Sigmoid colon (tissue), 6 donors: ENCODE measurements at regions not wholly inside any gene's neighbourhood (a gene's known extent, or its start where the extent isn't known, plus 50 kb on each side); places are given as distances from the start of the nearest gene placed in this dataset.

Experiments
- DNase-seq: peaks from one replicate; pipeline ENCODE4 v3.0.0-alpha.2; 2019
- H3K27ac ChIP-seq, 4 donors: fragments of 200-600 bp; sonication (generic); one replicate each; pipeline ENCODE4 v1.5.1; 2016 to 2019; ENCODE audit warnings: mild to moderate bottlenecking in 1 of 4
- H3K27me3 ChIP-seq, 3 donors: fragments of 200-600 bp; sonication (generic); one replicate each; pipeline ENCODE4 v1.5.1; 2019; ENCODE audit warnings: mild to moderate bottlenecking in 1 of 3
- H3K36me3 ChIP-seq, 4 donors: fragments of 200-600 bp; sonication (generic); one replicate each; pipeline ENCODE4 v1.5.1; 2016 to 2019
- H3K4me1 ChIP-seq, 4 donors: fragments of 200-600 bp; sonication (generic); one replicate each; pipeline ENCODE4 v1.5.1; 2017 to 2019
- H3K4me3 ChIP-seq, 4 donors: fragments of 200-600 bp; sonication (generic); one replicate each; pipeline ENCODE4 v1.5.1; 2017 to 2019; ENCODE audit warnings: mild to moderate bottlenecking in 2 of 4, moderate library complexity in 1 of 4
- H3K9me3 ChIP-seq, 4 donors: fragments of 200-600 bp in 3 of 4; sonication (generic) in 3 of 4; one replicate each; pipeline versions ENCODE4 v1.5.1 to v1.6.1; 2013 to 2019
- CTCF ChIP-seq, 4 experiments: fragments of 450-650 bp in 3 of 4; fragments of 200-600 bp in 1 of 4; IDR thresholded peaks; one replicate each; pipeline ENCODE4 v1.5.1; 2016 to 2019; ENCODE audit warnings: antibody characterized with exemption in 4 of 4, mild to moderate bottlenecking in 3 of 4, moderate library complexity in 2 of 4
- EP300 ChIP-seq, 4 donors: sonication (generic); formaldehyde crosslinking; IDR thresholded peaks; one replicate each; pipeline ENCODE4 v1.6.1; 2017; ENCODE audit warnings: antibody characterized with exemption in 4 of 4
- POLR2A ChIP-seq, 2 donors: fragments of 450-650 bp; IDR thresholded peaks; one replicate each; pipeline ENCODE4 v1.6.1; 2016; ENCODE audit warnings: antibody characterized with exemption in 2 of 2, mild to moderate bottlenecking in 2 of 2, moderate library complexity in 2 of 2
- POLR2AphosphoS5 ChIP-seq, 4 donors: sonication (generic); formaldehyde crosslinking; IDR thresholded peaks; one replicate each; pipeline ENCODE4 v1.6.1; 2017; ENCODE audit warnings: antibody characterized with exemption in 4 of 4
- WGBS, 2 donors: extraction: QIAGEN DNeasy Blood & Tissue Kit; methylation state at CpG; one replicate each; pipeline ENCODE4 v1.1.7; 2013; 5-methylcytosine and 5-hydroxymethylcytosine counted together
- intact Hi-C: fragments of 100-400 bp; cut with DNase I; formaldehyde crosslinking; loops from one replicate; pipeline ENCODE4 v1.15.1; 2023
- donor health status: healthy with polysubstance abuse.
- donor health status: healthy.

GRCh38 chr5:138640138-138640537 is 64.9 kb upstream of the HSPA9 start:
- TF ChIP-seq POLR2A (IDR thresholded peaks at IDR 0.05): no peak
- TF ChIP-seq POLR2AphosphoS5 (IDR thresholded peaks at IDR 0.05): no peak
- no peak for DNase-seq
- WGBS, 2 donors: 92% methylated on average over 5 of the region's 5 CpGs
- Histone ChIP-seq H3K4me3 (no peak overlapping the region), H3K4me1 (peaks cover 0 to 8% (median 8%) of the 10 kb centered on the region in 4 donors), H3K9me3 (no peaks in the 10 kb centered on the region), H3K36me3 (no peaks in the 10 kb centered on the region), H3K27ac (no peak overlapping the region), H3K27me3 (no peaks in the 10 kb centered on the region)
- intact Hi-C loops: loop anchor here (5.0 kb wide), 1 partner anchor 622 kb away; no protein-coding TSS in a partner anchor

- Histone ChIP-seq H3K4me3 (no peak overlapping the region), H3K27ac (no peak overlapping the region), H3K27me3 (no peaks in the 10 kb centered on the region), H3K4me1 (peaks cover 0 to 16% (median 15%) of the 10 kb centered on the region in 4 donors), H3K36me3 (no peaks in the 10 kb centered on the region), H3K9me3 (no peaks in the 10 kb centered on the region)
- TF ChIP-seq POLR2A (IDR thresholded peaks at IDR 0.05) (no peak), POLR2AphosphoS5 (IDR thresholded peaks at IDR 0.05) (no peak), CTCF (IDR thresholded peaks at IDR 0.05) (no peak), EP300 (IDR thresholded peaks at IDR 0.05) (no peak)
- intact Hi-C loops: loop anchor here (10.0 kb wide), 1 partner anchor 115 kb away; the partner anchor contains the start of gene CTNNA1
- DNase-seq: no peak
- WGBS, 2 donors: 86 to 87% methylated on average over 3 of the region's 3 CpGs
These were observed 64.1 kb upstream of the HSPA9 start for GRCh38 chr5:138639326-138639725.

- Histone ChIP-seq H3K9me3 (no peaks in the 10 kb centered on the region), H3K4me3 (no peak overlapping the region), H3K27me3 (no peaks in the 10 kb centered on the region), H3K27ac (no peak overlapping the region), H3K36me3 (no peaks in the 10 kb centered on the region), H3K4me1 (peaks cover 0 to 26% (median 19%) of the 10 kb centered on the region in 4 donors)
- 94 to 95% methylated on average over 4 of the region's 4 CpGs for WGBS, 2 donors
- peak; percentile 12 for DNase-seq
- TF ChIP-seq EP300 (IDR thresholded peaks at IDR 0.05): no peak
- no peak for TF ChIP-seq POLR2AphosphoS5 (IDR thresholded peaks at IDR 0.05)
- no peak for TF ChIP-seq CTCF (IDR thresholded peaks at IDR 0.05)
- TF ChIP-seq POLR2A (IDR thresholded peaks at IDR 0.05): no peak
- intact Hi-C loops: loop anchor here (10.0 kb wide), 1 partner anchor 118 kb away; the partner anchor contains the start of gene CTNNA1
These were observed 62.1 kb upstream of the HSPA9 start for GRCh38 chr5:138637256-138637655.

GRCh38 chr5:138636398-138636944 is 61.3 kb upstream of the HSPA9 start:
- Histone ChIP-seq H3K27me3 (no peaks in the 10 kb centered on the region), H3K9me3 (no peaks in the 10 kb centered on the region), H3K27ac (no peak overlapping the region), H3K4me3 (no peak overlapping the region), H3K36me3 (no peaks in the 10 kb centered on the region), H3K4me1 (peaks cover 0 to 26% (median 19%) of the 10 kb centered on the region in 4 donors)
- TF ChIP-seq POLR2AphosphoS5 (IDR thresholded peaks at IDR 0.05): no peak
- TF ChIP-seq POLR2A (IDR thresholded peaks at IDR 0.05): no peak
- no peak for TF ChIP-seq EP300 (IDR thresholded peaks at IDR 0.05)
- TF ChIP-seq CTCF (IDR thresholded peaks at IDR 0.05): no peak
- intact Hi-C loops: loop anchor here (10.0 kb wide), 1 partner anchor 118 kb away; the partner anchor contains the start of gene CTNNA1
- peak; percentile 26 for DNase-seq
- WGBS, 2 donors: 90 to 91% methylated on average over 5 of the region's 5 CpGs

- WGBS, 2 donors: 76 to 85% methylated on average over 5 of the region's 5 CpGs
These were observed 60.5 kb upstream of the HSPA9 start for GRCh38 chr5:138635708-138636107.

More at GRCh38 chr5:138635708-138636107, 60.5 kb upstream of the HSPA9 start:
- peaks cover 0 to 26% (median 19%) of the 10 kb centered on the region in 4 donors for H3K4me1 ChIP-seq
- DNase-seq: peak; percentile 52
- TF ChIP-seq POLR2A (IDR thresholded peaks at IDR 0.05): no peak
- no peak for TF ChIP-seq POLR2AphosphoS5 (IDR thresholded peaks at IDR 0.05)
- no peak for TF ChIP-seq CTCF (IDR thresholded peaks at IDR 0.05)
- H3K27me3 ChIP-seq: no peaks in the 10 kb centered on the region
- no peak overlapping the region for H3K4me3 ChIP-seq
- H3K27ac ChIP-seq: peak overlapping the region in 3 of 4 donors; percentile 57 to 77 (median 70)
- H3K36me3 ChIP-seq: no peaks in the 10 kb centered on the region
- intact Hi-C loops: loop anchor here (10.0 kb wide), 1 partner anchor 119 kb away; the partner anchor contains the start of gene CTNNA1
- H3K9me3 ChIP-seq: no peaks in the 10 kb centered on the region
